HCT116 (cell line): ENCODE measurements at regions not wholly inside any gene's neighbourhood (a gene's known extent, or its start where the extent isn't known, plus 50 kb on each side); places are given as distances from the start of the nearest gene placed in this dataset.

Experiments
- ATAC-seq: fragments of 200-7000 bp; cut with Tn5 transposase; 2 replicates; pipeline ENCODE4 v1.9.1; 2020; ENCODE audit warnings: mild to moderate bottlenecking, moderate library complexity
- BruUV-seq: library from RNA; stranded (reverse); fragments of 400-500 nt; replicated peaks from 2 replicates; lab custom pipeline; 2021; lab: Mats Ljungman, UMichigan
- CTCF ChIA-PET: fragments of 300-600 bp; sonication (Branson Sonifier 250); formaldehyde crosslinking; loops from one replicate; lab custom pipeline; 2021; ENCODE audit warnings: antibody characterized with exemption; lab: Charles Lee
- POLR2A ChIA-PET: fragments of 300-600, 350-600 bp; sonication (Branson Sonifier 250); formaldehyde crosslinking; loops from one replicate; lab custom pipeline; 2021; ENCODE audit warnings: antibody characterized with exemption; lab: Charles Lee
- RAD21 ChIA-PET, 2 experiments: fragments of 300-600 bp; sonication (Branson Sonifier 250); formaldehyde crosslinking; loops; one replicate each; lab custom pipeline; 2023; ENCODE audit warnings: low total read pairs in 2 of 2; ENCODE audit not compliant: uncharacterized antibody in 2 of 2, unreplicated experiment in 2 of 2, low non-redundant PET in 1 of 2; lab: Charles Lee
- DNase-seq: peaks from one replicate; pipeline ENCODE4 v3.0.0-alpha.2; 2010; ENCODE audit warnings: low read depth, low spot score
- H2AFZ ChIP-seq: fragments of 200-600 bp; shearing (Covaris generic), sonication (generic); 2 replicates; pipeline ENCODE4 v1.6.1; 2017; ENCODE audit warnings: low read depth, mixed run types, mixed read lengths, antibody characterized with exemption, low read length; ENCODE audit not compliant: poor library complexity, severe bottlenecking
- H3K27ac ChIP-seq: 2 replicates; pipeline ENCODE4 v1.5.1; 2012; ENCODE audit warnings: low read depth, low read length
- H3K27me3 ChIP-seq: fragments of 200-600 bp; sonication (generic); 2 replicates; pipeline ENCODE4 v1.6.1; 2016; ENCODE audit warnings: mixed run types, low read length, mixed read lengths; ENCODE audit not compliant: insufficient read depth
- H3K36me3 ChIP-seq, 2 experiments: fragments of 200-500 bp in 1 of 2; fragments of 200-600 bp in 1 of 2; sonication (Bioruptor generic) in 1 of 2; sonication (generic) in 1 of 2; 2 replicates each; pipeline versions ENCODE4 v1.5.1 to v1.6.1; 2014 to 2016; ENCODE audit warnings: low read length in 2 of 2, inconsistent platforms in 1 of 2, mixed read lengths in 1 of 2, mixed run types in 1 of 2; ENCODE audit not compliant: insufficient read depth in 2 of 2, control insufficient read depth in 1 of 2
- H3K4me1 ChIP-seq, 2 experiments: fragments of 200-600 bp in 1 of 2; sonication (generic) in 1 of 2; 2 replicates each; pipeline versions ENCODE4 v1.5.1 to v1.6.1; 2012 to 2017; ENCODE audit warnings: low read length in 2 of 2, inconsistent platforms in 1 of 2, mild to moderate bottlenecking in 1 of 2, mixed read lengths in 1 of 2, mixed run types in 1 of 2, moderate library complexity in 1 of 2; ENCODE audit not compliant: insufficient read depth in 2 of 2, control insufficient read depth in 1 of 2
- H3K4me2 ChIP-seq: fragments of 200-600 bp; sonication (generic); 2 replicates; pipeline ENCODE4 v1.6.1; 2017; ENCODE audit warnings: mixed run types, low read length, mixed read lengths
- H3K4me3 ChIP-seq, 2 experiments: fragments of 200-600 bp in 1 of 2; sonication (generic) in 1 of 2; replicated peaks in 1 of 2; 2 replicates each; pipeline ENCODE4 v1.5.1; 2011 to 2016; ENCODE audit warnings: low read length in 2 of 2, control low read depth in 1 of 2, low read depth in 1 of 2, mild to moderate bottlenecking in 1 of 2, mixed read lengths in 1 of 2, mixed run types in 1 of 2
- H3K79me2 ChIP-seq: fragments of 200-600 bp; sonication (generic); 2 replicates; pipeline ENCODE4 v1.6.1; 2017; ENCODE audit warnings: mild to moderate bottlenecking, mixed run types, low read length, moderate library complexity, mixed read lengths; ENCODE audit not compliant: insufficient read depth
- H3K9ac ChIP-seq: fragments of 200-600 bp; sonication (generic); 2 replicates; pipeline ENCODE4 v1.6.1; 2016; ENCODE audit warnings: low read length, mixed read lengths
- H3K9me2 ChIP-seq: fragments of 200-600 bp; sonication (generic), shearing (Covaris generic); 2 replicates; pipeline ENCODE4 v1.6.1; 2017; ENCODE audit warnings: mixed run types, mild to moderate bottlenecking, moderate library complexity; ENCODE audit not compliant: insufficient read depth
- H3K9me3 ChIP-seq, 2 experiments: fragments of 200-500 bp in 1 of 2; fragments of 200-600 bp in 1 of 2; sonication (Bioruptor generic) in 1 of 2; sonication (generic) in 1 of 2; 2 replicates each; pipeline ENCODE4 v1.6.1; 2014 to 2017; ENCODE audit warnings: low read length in 2 of 2, mixed read lengths in 2 of 2, inconsistent platforms in 1 of 2, low read depth in 1 of 2, mild to moderate bottlenecking in 1 of 2, mixed run types in 1 of 2, moderate library complexity in 1 of 2; ENCODE audit not compliant: control insufficient read depth in 1 of 2, insufficient read depth in 1 of 2
- H4K20me1 ChIP-seq: fragments of 200-600 bp; sonication (generic), shearing (Covaris generic); 2 replicates; pipeline ENCODE4 v1.6.1; 2017; ENCODE audit warnings: mixed run types, mild to moderate bottlenecking, moderate library complexity; ENCODE audit not compliant: insufficient read depth
- CEBPB ChIP-seq: IDR thresholded peaks from 2 replicates; pipeline ENCODE4 v1.6.1; 2012; ENCODE audit warnings: low read depth
- FOSL1 ChIP-seq: IDR thresholded peaks from 2 replicates; pipeline ENCODE4 v1.6.1; 2012; ENCODE audit warnings: low read depth
- JUND ChIP-seq: IDR thresholded peaks from 2 replicates; pipeline ENCODE4 v1.6.1; 2012
- POLR2A ChIP-seq: IDR thresholded peaks from 2 replicates; pipeline ENCODE4 v1.7.0; 2011; ENCODE audit warnings: borderline replicate concordance; ENCODE audit not compliant: insufficient read depth, insufficient read length; ENCODE audit errors: extremely low read depth
- SP1 ChIP-seq: IDR thresholded peaks from 2 replicates; pipeline ENCODE4 v1.6.1; 2012; ENCODE audit warnings: low read depth
- YY1 ChIP-seq: IDR thresholded peaks from 2 replicates; pipeline ENCODE4 v1.6.1; 2011; ENCODE audit warnings: low read length, low read depth, moderate library complexity, mild to moderate bottlenecking; ENCODE audit not compliant: insufficient replicate concordance; ENCODE audit errors: extremely low read depth
- intact Hi-C: fragments of 100-400 bp; cut with micrococcal nuclease; formaldehyde crosslinking; loops from 2 replicates; pipeline ENCODE4 v1.10.0; 2022
- TF ChIP-seq, protein P1 (sequence below): IDR thresholded peaks from 2 replicates; pipeline ENCODE4 v1.6.1; 2012
- TF ChIP-seq, protein P2 (sequence below): IDR thresholded peaks from 2 replicates; pipeline ENCODE4 v1.6.1; 2011; ENCODE audit warnings: mild to moderate bottlenecking, low read length, moderate library complexity; ENCODE audit not compliant: insufficient replicate concordance; ENCODE audit errors: extremely low read depth
- TF ChIP-seq, protein P3 (sequence below): IDR thresholded peaks from 2 replicates; pipeline ENCODE4 v1.6.1; 2012; ENCODE audit warnings: low read depth

DNA sequence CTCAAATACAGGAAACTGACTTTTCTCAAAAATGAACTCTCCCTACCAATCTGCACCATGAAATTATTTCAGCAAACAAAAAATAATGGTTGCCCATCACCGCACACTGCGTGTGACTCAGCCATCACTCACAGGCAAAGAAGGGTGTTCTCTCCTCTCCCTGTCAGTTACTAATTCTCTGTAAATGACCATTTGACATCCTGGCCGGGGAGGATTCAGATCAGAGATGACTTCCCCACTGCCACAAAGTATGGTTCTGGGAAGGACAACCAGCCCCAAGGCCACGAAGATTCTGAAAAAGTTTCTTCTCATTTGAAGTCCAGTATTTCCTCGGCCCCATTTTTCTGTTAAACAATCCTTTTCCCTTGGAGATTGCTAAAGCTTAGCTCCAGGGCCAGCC, 199.4 kb downstream of the AUH start:
- Histone ChIP-seq H3K9me3 (no peaks in the 10 kb centered on the region), H3K4me2 (peak overlapping the region; percentile 62), H2AFZ (no peak overlapping the region), H3K9ac (no peak overlapping the region), H3K27me3 (no peaks in the 10 kb centered on the region), H3K4me1 (peaks cover 16 to 43% of the 10 kb centered on the region in 2 experiments), H3K4me3 (no peak overlapping the region), H3K9me2 (no peaks in the 10 kb centered on the region), H3K27ac (no peak overlapping the region), H4K20me1 (no peaks in the 10 kb centered on the region), H3K79me2 (no peaks in the 10 kb centered on the region), H3K36me3 (no peaks in the 10 kb centered on the region)
- ATAC-seq, result peak; percentile 26; the same call in 1 of the 2 replicates
- ChIA-PET POLR2A (no interaction called here), RAD21 (no interaction called here), CTCF (no interaction called here)
- BruUV-seq, result no TSS peak
- intact Hi-C loops, result no loop called here
- TF ChIP-seq, protein P1, sequence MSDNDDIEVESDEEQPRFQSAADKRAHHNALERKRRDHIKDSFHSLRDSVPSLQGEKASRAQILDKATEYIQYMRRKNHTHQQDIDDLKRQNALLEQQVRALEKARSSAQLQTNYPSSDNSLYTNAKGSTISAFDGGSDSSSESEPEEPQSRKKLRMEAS, result 0 out of 2 replicates have a peak, but pooled peaks have one; percentile 4
- TF ChIP-seq POLR2A (no peak), SP1 (peak; percentile 41; the same call in 1 of the 2 replicates), CEBPB (no peak), FOSL1 (peak; percentile 74), YY1 (no peak), JUND (peak; percentile 42; the same call in 1 of the 2 replicates)
- TF ChIP-seq, protein P2, sequence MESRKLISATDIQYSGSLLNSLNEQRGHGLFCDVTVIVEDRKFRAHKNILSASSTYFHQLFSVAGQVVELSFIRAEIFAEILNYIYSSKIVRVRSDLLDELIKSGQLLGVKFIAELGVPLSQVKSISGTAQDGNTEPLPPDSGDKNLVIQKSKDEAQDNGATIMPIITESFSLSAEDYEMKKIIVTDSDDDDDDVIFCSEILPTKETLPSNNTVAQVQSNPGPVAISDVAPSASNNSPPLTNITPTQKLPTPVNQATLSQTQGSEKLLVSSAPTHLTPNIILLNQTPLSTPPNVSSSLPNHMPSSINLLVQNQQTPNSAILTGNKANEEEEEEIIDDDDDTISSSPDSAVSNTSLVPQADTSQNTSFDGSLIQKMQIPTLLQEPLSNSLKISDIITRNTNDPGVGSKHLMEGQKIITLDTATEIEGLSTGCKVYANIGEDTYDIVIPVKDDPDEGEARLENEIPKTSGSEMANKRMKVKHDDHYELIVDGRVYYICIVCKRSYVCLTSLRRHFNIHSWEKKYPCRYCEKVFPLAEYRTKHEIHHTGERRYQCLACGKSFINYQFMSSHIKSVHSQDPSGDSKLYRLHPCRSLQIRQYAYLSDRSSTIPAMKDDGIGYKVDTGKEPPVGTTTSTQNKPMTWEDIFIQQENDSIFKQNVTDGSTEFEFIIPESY, result no peak
- TF ChIP-seq, protein P3, sequence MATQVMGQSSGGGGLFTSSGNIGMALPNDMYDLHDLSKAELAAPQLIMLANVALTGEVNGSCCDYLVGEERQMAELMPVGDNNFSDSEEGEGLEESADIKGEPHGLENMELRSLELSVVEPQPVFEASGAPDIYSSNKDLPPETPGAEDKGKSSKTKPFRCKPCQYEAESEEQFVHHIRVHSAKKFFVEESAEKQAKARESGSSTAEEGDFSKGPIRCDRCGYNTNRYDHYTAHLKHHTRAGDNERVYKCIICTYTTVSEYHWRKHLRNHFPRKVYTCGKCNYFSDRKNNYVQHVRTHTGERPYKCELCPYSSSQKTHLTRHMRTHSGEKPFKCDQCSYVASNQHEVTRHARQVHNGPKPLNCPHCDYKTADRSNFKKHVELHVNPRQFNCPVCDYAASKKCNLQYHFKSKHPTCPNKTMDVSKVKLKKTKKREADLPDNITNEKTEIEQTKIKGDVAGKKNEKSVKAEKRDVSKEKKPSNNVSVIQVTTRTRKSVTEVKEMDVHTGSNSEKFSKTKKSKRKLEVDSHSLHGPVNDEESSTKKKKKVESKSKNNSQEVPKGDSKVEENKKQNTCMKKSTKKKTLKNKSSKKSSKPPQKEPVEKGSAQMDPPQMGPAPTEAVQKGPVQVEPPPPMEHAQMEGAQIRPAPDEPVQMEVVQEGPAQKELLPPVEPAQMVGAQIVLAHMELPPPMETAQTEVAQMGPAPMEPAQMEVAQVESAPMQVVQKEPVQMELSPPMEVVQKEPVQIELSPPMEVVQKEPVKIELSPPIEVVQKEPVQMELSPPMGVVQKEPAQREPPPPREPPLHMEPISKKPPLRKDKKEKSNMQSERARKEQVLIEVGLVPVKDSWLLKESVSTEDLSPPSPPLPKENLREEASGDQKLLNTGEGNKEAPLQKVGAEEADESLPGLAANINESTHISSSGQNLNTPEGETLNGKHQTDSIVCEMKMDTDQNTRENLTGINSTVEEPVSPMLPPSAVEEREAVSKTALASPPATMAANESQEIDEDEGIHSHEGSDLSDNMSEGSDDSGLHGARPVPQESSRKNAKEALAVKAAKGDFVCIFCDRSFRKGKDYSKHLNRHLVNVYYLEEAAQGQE, result no peak
- no peak for DNase-seq
